GM23338 (cell line): ENCODE measurements at regions not wholly inside any gene's neighbourhood (a gene's known extent, or its start where the extent isn't known, plus 50 kb on each side); places are given as distances from the start of the nearest gene placed in this dataset.
A peak's percentile ranks its signal among the peaks of the same experiment; 100 is the strongest.

ENCODE experiments used
- ATAC-seq: fragments of 200-7000 bp; cut with Tn5 transposase; 3 replicates; pipeline ENCODE4 v1.9.1; 2020
- DNase-seq: peaks from one replicate; pipeline ENCODE4 v3.0.0-alpha.2; 2015; ENCODE audit warnings: low spot score
- H2AFZ ChIP-seq: fragments of 200-600 bp; sonication (generic); 2 replicates; pipeline ENCODE4 v1.8.0; 2016; ENCODE audit warnings: antibody characterized with exemption, mild to moderate bottlenecking, moderate library complexity
- H3F3A ChIP-seq: fragments of 200-600 bp; sonication (generic); replicated peaks from 2 replicates; pipeline ENCODE4 v1.8.0; 2017; ENCODE audit warnings: antibody characterized with exemption, mixed run types, low read depth
- H3K27ac ChIP-seq: fragments of 200-600 bp; sonication (generic); 2 replicates; pipeline ENCODE4 v1.6.1; 2016; ENCODE audit warnings: low read depth
- H3K27me3 ChIP-seq: fragments of 200-600 bp; sonication (generic); 2 replicates; pipeline ENCODE4 v1.8.0; 2016; ENCODE audit warnings: mild to moderate bottlenecking, mixed run types, moderate library complexity; ENCODE audit not compliant: insufficient read depth
- H3K36me3 ChIP-seq: fragments of 200-600 bp; sonication (generic); 2 replicates; pipeline ENCODE4 v1.8.0; 2016; ENCODE audit warnings: mild to moderate bottlenecking; ENCODE audit not compliant: insufficient read depth
- H3K4me1 ChIP-seq: fragments of 200-600 bp; sonication (generic); 2 replicates; pipeline ENCODE4 v1.8.0; 2016; ENCODE audit warnings: mild to moderate bottlenecking, moderate library complexity; ENCODE audit not compliant: insufficient read depth
- H3K4me2 ChIP-seq: fragments of 200-600 bp; sonication (generic); 2 replicates; pipeline ENCODE4 v1.7.1; 2017; ENCODE audit warnings: mixed run types
- H3K4me3 ChIP-seq: fragments of 200-600 bp; sonication (generic); 2 replicates; pipeline ENCODE4 v1.6.1; 2016; ENCODE audit warnings: mixed run types
- H3K79me2 ChIP-seq: fragments of 200-600 bp; sonication (generic); replicated peaks from 2 replicates; pipeline ENCODE4 v1.8.0; 2017; ENCODE audit warnings: mild to moderate bottlenecking; ENCODE audit not compliant: insufficient read depth
- H3K9me2 ChIP-seq: fragments of 200-600 bp; sonication (generic); 2 replicates; pipeline ENCODE4 v1.8.0; 2017; ENCODE audit not compliant: insufficient read depth
- H4K20me1 ChIP-seq: fragments of 200-600 bp; sonication (generic); replicated peaks from 2 replicates; pipeline ENCODE4 v1.8.0; 2017; ENCODE audit warnings: mild to moderate bottlenecking; ENCODE audit not compliant: insufficient read depth
- H3K27ac Mint-ChIP-seq: 2 replicates; pipeline ENCODE4 v1.8.0; 2020; ENCODE audit warnings: inconsistent platforms, mild to moderate bottlenecking, moderate library complexity, mixed read lengths
- H3K27me3 Mint-ChIP-seq: 3 replicates; pipeline ENCODE4 v1.8.0; 2022; ENCODE audit warnings: low read depth, mild to moderate bottlenecking, moderate library complexity, mixed read lengths, inconsistent platforms; ENCODE audit not compliant: insufficient read depth, poor library complexity
- H3K36me3 Mint-ChIP-seq: 3 replicates; pipeline ENCODE4 v1.8.0; 2021; ENCODE audit warnings: low read depth, mild to moderate bottlenecking, inconsistent platforms, moderate library complexity, mixed read lengths
- H3K4me1 Mint-ChIP-seq: 3 replicates; pipeline ENCODE4 v1.8.0; 2020; ENCODE audit warnings: mild to moderate bottlenecking, inconsistent platforms, mixed read lengths
- H3K4me3 Mint-ChIP-seq: 3 replicates; pipeline ENCODE4 v1.8.0; 2021; ENCODE audit warnings: moderate library complexity, mild to moderate bottlenecking, inconsistent platforms, mixed read lengths
- H3K9me3 Mint-ChIP-seq: 3 replicates; pipeline ENCODE4 v1.8.0; 2020; ENCODE audit warnings: moderate library complexity, mild to moderate bottlenecking, inconsistent platforms, mixed read lengths
- CTCF ChIP-seq, 2 experiments: fragments of 200-600 bp in 1 of 2; sonication (generic) in 1 of 2; conservative IDR thresholded peaks; 2 replicates each; pipeline versions ENCODE4 v1.5.1 to v1.6.1; 2016 to 2017; ENCODE audit warnings: antibody characterized with exemption in 2 of 2, low read depth in 2 of 2, mild to moderate bottlenecking in 2 of 2, moderate library complexity in 1 of 2
- EZH2 ChIP-seq: fragments of 200-600 bp; sonication (generic); IDR thresholded peaks from one replicate; pipeline ENCODE4 v1.8.0; 2017; ENCODE audit warnings: antibody characterized with exemption, mild to moderate bottlenecking, low read depth; ENCODE audit not compliant: unreplicated experiment
- EZH2phosphoT487 ChIP-seq: fragments of 200-600 bp; sonication (generic); IDR thresholded peaks from one replicate; pipeline ENCODE4 v1.8.1; 2018; ENCODE audit warnings: antibody characterized with exemption; ENCODE audit not compliant: unreplicated experiment
- JUNB ChIP-seq: IDR thresholded peaks from one replicate; pipeline ENCODE4 v1.6.1; 2016; ENCODE audit warnings: antibody characterized with exemption; ENCODE audit not compliant: unreplicated experiment
- NANOG ChIP-seq: IDR thresholded peaks from 2 replicates; pipeline ENCODE4 v1.6.1; 2016; ENCODE audit warnings: antibody characterized with exemption, borderline replicate concordance
- POLR2AphosphoS5 ChIP-seq: IDR thresholded peaks from 2 replicates; pipeline ENCODE4 v1.6.1; 2016; ENCODE audit warnings: antibody characterized with exemption, low read depth
- REST ChIP-seq: IDR thresholded peaks from one replicate; pipeline ENCODE4 v1.6.1; 2018; ENCODE audit warnings: antibody characterized with exemption; ENCODE audit not compliant: unreplicated experiment
- STAT1 ChIP-seq: IDR thresholded peaks from one replicate; pipeline ENCODE4 v1.6.1; 2016; ENCODE audit warnings: antibody characterized with exemption; ENCODE audit not compliant: unreplicated experiment
- ZNF114 ChIP-seq: fragments of 250-450 bp; sonication (Bioruptor Pico); IDR thresholded peaks from 2 replicates; pipeline ENCODE4 v1.5.0; 2020; ENCODE audit warnings: mild to moderate bottlenecking, moderate library complexity
- ZNF331 ChIP-seq: fragments of 250-450 bp; sonication (Bioruptor Pico); IDR thresholded peaks from 2 replicates; pipeline ENCODE4 v1.5.0; 2020; ENCODE audit warnings: low read depth, mild to moderate bottlenecking, moderate library complexity
- ZNF462 ChIP-seq: fragments of 250-450 bp; sonication (Bioruptor Pico); IDR thresholded peaks from 2 replicates; pipeline ENCODE4 v1.5.0; 2020; ENCODE audit warnings: mild to moderate bottlenecking, moderate library complexity

GRCh38 chr12:61797266-61797665, 462.9 kb upstream of the USP15 start:
- no peak overlapping the region for H3K4me2 ChIP-seq
- ATAC-seq: no peak
- no peaks in the 10 kb centered on the region for H3K4me1 ChIP-seq
- H3K36me3 Mint-ChIP-seq: no peaks in the 10 kb centered on the region
- 0 out of 3 replicates have a peak, but pooled peaks cover 3% of the 10 kb centered on the region for H3K9me3 Mint-ChIP-seq
- no peaks in the 10 kb centered on the region for H3K36me3 ChIP-seq
- H2AFZ ChIP-seq: peak overlapping the region; percentile 60
- 0 out of 2 replicates have a peak, but pooled peaks cover 5% of the 10 kb centered on the region for H3K9me2 ChIP-seq
- no peak for TF ChIP-seq EZH2phosphoT487
- no peak overlapping the region for H3K27ac Mint-ChIP-seq
- no peaks in the 10 kb centered on the region for H3K27me3 ChIP-seq
- no peaks in the 10 kb centered on the region for H3F3A ChIP-seq
- no peaks in the 10 kb centered on the region for H3K79me2 ChIP-seq
- H3K27me3 Mint-ChIP-seq: peaks cover 3% of the 10 kb centered on the region
- no peak for DNase-seq
- no peaks in the 10 kb centered on the region for H4K20me1 ChIP-seq
- no peak overlapping the region for H3K4me3 ChIP-seq
- no peak overlapping the region for H3K27ac ChIP-seq
- no peak overlapping the region for H3K4me3 Mint-ChIP-seq
- peaks cover under 1% of the 10 kb centered on the region; the same call in 1 of the 3 replicates for H3K4me1 Mint-ChIP-seq

- ATAC-seq: no peak
- no peak for DNase-seq
- Histone ChIP-seq H3K27ac (no peak overlapping the region), H3K79me2 (no peaks in the 10 kb centered on the region), H3K4me3 (no peak overlapping the region), H3K27me3 (no peaks in the 10 kb centered on the region), H2AFZ (no peak overlapping the region), H3K36me3 (no peaks in the 10 kb centered on the region), H3K4me1 (peaks cover 4% of the 10 kb centered on the region; the same call in 1 of the 2 replicates), H3K9me2 (0 out of 2 replicates have a peak, but pooled peaks cover 5% of the 10 kb centered on the region), H4K20me1 (no peaks in the 10 kb centered on the region), H3F3A (no peaks in the 10 kb centered on the region), H3K4me2 (no peak overlapping the region)
- peaks cover 4% of the 10 kb centered on the region; the same call in 2 of the 3 replicates for H3K4me1 Mint-ChIP-seq
- no peak overlapping the region for H3K27ac Mint-ChIP-seq
- H3K36me3 Mint-ChIP-seq: no peaks in the 10 kb centered on the region
- no peak overlapping the region for H3K4me3 Mint-ChIP-seq
- peaks cover 3% of the 10 kb centered on the region for H3K27me3 Mint-ChIP-seq
- H3K9me3 Mint-ChIP-seq: 0 out of 3 replicates have a peak, but pooled peaks cover 3% of the 10 kb centered on the region
- no peak for TF ChIP-seq JUNB
- TF ChIP-seq ZNF462 (CRISPR knock-in tag): no peak
- TF ChIP-seq EZH2: no peak
- no peak for TF ChIP-seq POLR2AphosphoS5
- TF ChIP-seq REST: no peak
- TF ChIP-seq ZNF331 (CRISPR knock-in tag): no peak
- TF ChIP-seq STAT1: no peak
- no peak for TF ChIP-seq NANOG
- TF ChIP-seq ZNF114 (CRISPR knock-in tag): no peak
- no peak for TF ChIP-seq CTCF (conservative IDR thresholded peaks at IDR 0.05; ENCODE audit: low read depth in 2 of 2)
These were observed 461.4 kb upstream of the USP15 start for GRCh38 chr12:61798778-61799177.
